NCI-H69 (cell line): ENCODE measurements at regions not wholly inside any gene's neighbourhood (a gene's known extent, or its start where the extent isn't known, plus 50 kb on each side); places are given as distances from the start of the nearest gene placed in this dataset.
"Not testable (repeated sequence)": the region's sequence is repeated elsewhere in the genome, so short reads cannot be mapped to it uniquely, and the experiment has no call there.

ENCODE experiments used
- DNase-seq: peaks from one replicate; lab custom pipeline; 2025; lab: John Stamatoyannopoulos, UW

DNA sequence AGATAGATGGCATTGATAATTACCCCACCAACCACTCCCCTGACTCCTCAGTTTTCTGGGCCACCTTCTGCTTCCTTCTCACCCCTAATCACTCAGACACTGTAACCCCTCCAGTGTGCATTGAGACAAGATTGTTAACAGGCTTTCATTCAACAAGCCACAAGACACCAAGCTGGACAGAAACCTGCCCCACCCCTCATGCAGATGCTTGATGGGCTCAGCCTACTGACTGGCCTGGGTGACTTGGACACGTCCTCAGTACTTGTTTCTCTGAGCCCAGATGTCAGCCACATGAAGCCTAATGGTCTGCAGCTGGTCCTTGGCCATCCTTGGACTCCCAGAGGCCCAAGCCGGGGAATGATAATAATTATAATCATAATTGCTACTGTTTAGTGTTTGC lies 71.4 kb upstream of the SMIM23 start:
- DNase-seq = peak; percentile 22

DNA sequence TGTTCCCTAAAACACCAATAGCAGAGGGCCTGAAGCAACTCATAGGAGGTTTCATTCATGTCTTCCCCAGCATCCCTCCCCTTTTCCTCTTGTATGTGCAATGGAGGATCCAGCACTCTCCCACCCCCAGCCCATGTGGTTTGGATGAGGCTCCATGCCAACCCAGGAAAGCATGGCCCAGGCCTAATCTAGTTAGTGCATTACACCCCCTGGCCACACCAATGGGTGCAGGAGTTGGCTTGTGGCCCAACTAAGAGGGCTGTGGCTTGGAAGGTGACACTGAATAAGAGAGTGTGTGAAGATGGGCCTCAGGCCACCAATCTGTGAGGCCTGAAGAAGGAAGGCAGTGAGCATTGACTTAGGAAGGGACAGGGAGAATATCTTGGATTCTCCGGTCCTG lies 70.8 kb upstream of the SMIM23 start:
- no peak for DNase-seq

DNA sequence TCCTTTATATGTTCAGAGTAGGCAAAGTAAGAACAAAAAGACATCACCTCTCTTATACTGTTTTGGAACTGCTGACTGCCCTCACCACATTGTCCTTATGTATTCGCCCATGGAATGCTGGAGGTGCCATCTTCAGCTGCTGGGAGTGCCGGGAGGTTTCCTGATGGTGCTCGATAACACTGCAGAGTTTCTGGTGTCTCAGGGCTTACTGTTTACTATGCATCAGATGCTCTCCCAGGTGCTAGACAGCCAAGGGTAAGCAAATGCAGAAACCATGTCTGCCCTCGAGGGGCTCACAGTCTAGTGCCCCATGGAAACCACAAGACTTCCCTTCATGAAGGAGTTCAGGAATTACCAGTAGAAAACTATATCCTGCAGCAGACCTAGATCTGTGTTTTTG lies 70.1 kb upstream of the SMIM23 start:
- no peak for DNase-seq

DNA sequence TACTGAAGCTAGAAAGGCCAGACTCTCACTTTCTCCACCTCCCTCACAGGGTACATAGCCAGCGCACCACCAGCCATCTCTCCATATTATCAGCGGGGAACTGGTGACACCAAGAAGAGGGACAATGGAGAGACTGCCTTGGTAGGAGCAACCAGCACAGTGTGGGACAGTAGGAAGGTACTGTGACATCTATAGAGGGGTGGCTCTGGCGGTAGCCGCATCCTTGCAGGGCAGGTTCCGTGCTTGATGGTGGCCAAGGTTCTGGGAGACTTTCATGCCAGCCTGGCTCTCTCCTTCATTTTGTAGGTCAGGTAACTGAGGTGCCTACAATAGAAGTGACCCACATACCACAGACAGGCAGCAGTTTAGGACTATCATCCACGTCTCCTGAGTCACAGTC lies 65.5 kb upstream of the SMIM23 start:
- DNase-seq = no peak

DNA sequence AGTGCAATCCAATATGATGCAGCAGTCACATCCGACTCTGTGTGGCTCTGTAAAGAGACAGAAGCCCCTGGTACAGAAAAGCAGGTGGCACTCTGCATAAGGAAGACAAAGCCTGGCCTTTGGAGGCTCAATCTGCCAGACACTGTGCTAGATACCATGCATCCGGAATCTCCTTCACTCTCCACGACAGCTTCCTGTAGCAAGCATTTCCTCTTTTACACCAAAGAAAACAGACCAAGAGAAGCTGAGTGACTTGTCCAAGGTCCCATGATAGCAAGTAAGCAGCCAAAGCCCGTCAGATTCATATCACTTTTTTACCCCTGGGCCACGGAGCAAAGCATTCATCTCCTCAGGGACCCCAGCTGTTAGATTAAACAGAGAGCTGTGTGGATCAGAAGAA lies 64.2 kb upstream of the SMIM23 start:
- peak; percentile 16 for DNase-seq

DNA sequence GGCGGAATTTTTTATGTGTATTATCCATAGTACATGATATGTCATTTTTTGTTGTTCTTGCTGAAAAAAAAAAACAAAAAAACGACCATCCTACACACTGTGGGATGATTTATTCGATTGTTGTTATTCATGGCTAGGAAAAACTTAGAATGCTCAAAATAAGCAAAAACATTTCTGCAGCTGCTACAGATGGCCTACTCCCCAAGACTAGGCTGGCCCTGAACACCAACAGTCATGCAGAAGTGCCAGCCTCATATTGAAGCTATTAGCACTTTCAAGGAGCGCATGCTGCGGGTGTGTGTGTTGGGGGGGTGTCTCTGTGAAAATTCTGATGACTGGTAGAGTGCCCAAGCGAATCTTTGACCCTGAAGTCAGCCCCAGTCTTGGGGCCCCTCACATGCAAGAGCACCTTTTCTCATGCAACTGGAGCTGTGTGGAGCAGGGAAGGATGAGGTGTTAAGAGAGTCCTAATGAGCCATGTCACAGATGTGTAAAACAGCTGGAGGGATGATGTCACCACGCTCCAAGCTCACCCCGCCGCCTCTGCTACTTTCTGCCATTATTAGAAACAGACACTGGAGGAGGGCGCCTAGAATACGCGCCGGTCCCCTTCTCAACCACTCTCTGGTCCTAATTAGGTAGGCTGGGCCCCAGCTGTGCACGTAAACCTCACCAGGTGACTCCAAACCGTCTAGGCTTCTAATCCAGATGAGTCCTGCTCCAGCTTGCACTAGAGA lies 61.0 kb upstream of the SMIM23 start:
- DNase-seq = peak; percentile 75

DNA sequence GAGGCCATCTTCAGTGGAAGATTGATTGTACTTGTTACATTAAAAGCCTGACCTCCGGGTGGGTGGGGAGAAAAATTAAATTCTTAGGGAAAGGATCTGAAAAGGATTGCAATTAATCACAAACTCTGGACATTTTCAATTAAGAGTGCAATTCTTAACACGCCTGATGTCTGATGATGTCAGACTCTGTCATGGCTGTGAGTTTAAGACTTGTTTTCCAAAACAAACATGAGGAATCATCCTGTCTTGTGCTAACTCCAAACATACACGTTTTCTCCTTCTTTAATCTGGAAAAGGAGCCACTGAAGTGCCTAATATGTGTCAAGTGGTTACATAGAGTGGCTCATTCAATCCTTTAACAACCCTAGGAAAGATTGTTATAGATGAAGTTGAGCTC lies 60.4 kb upstream of the SMIM23 start:
- DNase-seq = no peak

DNA sequence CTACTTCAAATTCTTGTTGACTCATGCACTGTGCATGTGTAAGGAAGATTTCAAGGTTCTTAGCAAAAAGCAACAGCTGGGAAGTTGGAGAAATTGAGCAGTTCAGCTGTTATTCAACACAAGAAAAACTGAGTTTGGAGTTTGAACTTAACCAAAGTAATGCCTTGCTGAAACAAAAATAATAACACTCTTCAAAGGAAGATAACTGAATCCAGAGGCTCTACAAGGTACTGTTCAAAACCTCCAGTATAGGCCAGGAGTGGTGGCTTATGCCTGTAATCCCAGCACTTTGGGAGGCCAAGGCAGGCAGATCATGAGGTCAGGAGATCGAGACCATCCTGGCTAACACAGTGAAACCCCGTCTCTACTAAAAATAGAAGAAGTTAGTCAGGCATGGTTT lies 58.8 kb upstream of the SMIM23 start:
- DNase-seq = not testable (repeated sequence)

DNA sequence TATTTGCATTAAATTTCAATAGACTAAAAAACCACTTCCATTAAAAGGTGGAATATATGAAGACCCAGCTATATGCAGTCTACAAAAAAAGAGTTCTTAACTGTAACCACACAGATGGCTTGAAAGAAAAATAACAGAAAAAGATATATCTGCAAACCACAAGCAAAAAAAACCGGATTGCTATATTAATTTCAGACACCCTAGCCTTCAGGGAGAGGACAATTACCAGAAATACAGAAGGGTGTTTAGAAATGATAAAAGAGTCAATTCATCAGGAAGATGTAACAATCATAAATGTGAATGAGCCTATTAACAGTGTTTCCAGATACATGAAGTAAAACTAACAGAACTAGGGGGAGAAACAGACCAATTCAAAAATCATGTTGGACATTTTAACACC lies 56.9 kb upstream of the SMIM23 start:
- no peak for DNase-seq
